ENCODE measurements at regions not wholly inside any gene's neighbourhood (a gene's known extent, or its start where the extent isn't known, plus 50 kb on each side); places are given as distances from the start of the nearest gene placed in this dataset.

DNA sequence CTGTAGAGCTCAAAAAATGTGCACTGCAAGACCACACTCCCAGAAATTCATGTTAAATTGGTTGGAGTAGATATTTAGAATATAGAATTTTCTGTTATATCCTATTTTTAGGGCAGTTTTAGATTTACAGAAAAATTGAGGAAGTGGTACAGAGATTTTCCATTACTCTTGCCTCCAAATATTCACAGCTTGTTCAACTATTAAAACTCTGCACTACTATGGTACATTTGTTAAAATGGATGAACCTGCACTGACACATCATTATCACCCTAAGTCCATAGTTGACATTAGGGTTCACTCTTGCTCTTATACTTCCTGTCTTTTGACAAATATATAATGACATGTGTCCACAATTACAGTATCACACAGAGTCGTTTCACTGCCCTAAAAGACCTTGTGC, 1724.5 kb downstream of the C4orf33 start:
- H3K27me3 ChIP-seq (ENCODE audit: control insufficient read depth, insufficient read depth, low read length): no peaks in the 10 kb centered on the region
- H3K9me3 ChIP-seq (ENCODE audit: control insufficient read depth, low read depth, low read length): no peaks in the 10 kb centered on the region
- 20% methylated on average over 1 of the region's 1 CpG for WGBS (ENCODE audit: insufficient coverage, low lambda C conversion rate)
- no peak for DNase-seq
- H3K27ac ChIP-seq (ENCODE audit: low read length): no peak overlapping the region
- H3K4me3 ChIP-seq (ENCODE audit: low read length): no peak overlapping the region
- no peaks in the 10 kb centered on the region for H3K4me1 ChIP-seq (ENCODE audit: control insufficient read depth, insufficient read depth, low read length)
- no peaks in the 10 kb centered on the region for H3K36me3 ChIP-seq (ENCODE audit: control insufficient read depth, insufficient read depth, low read length)

DNA sequence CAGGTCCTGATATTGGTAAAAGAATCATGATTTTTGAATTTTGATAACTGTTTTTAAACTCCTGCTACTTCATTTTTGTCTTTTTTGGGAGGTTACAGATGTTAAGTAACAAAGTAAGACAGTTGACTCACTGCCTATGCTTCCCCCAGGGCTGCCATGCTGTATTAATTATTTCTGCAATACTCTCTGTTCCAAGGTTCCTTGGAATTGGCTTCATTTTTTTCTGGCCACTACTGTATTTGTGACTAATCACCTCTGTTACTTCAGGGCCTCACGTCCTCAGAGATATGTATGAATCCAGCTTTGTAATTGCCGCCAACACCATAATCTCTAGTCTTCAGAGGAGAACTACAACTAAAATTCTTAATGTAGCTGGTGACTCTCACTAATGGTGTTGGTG, 1729.3 kb downstream of the C4orf33 start:
- no peak overlapping the region for H3K27ac ChIP-seq (ENCODE audit: low read length)
- H3K4me3 ChIP-seq (ENCODE audit: low read length): no peak overlapping the region
- no peaks in the 10 kb centered on the region for H3K27me3 ChIP-seq (ENCODE audit: control insufficient read depth, insufficient read depth, low read length)
- no peaks in the 10 kb centered on the region for H3K36me3 ChIP-seq (ENCODE audit: control insufficient read depth, insufficient read depth, low read length)
- DNase-seq: no peak
- WGBS (ENCODE audit: insufficient coverage, low lambda C conversion rate): no CpG with 5 or more reads among the region's 2 CpGs
- H3K9me3 ChIP-seq (ENCODE audit: control insufficient read depth, low read depth, low read length): no peaks in the 10 kb centered on the region
- no peaks in the 10 kb centered on the region for H3K4me1 ChIP-seq (ENCODE audit: control insufficient read depth, insufficient read depth, low read length)

DNA sequence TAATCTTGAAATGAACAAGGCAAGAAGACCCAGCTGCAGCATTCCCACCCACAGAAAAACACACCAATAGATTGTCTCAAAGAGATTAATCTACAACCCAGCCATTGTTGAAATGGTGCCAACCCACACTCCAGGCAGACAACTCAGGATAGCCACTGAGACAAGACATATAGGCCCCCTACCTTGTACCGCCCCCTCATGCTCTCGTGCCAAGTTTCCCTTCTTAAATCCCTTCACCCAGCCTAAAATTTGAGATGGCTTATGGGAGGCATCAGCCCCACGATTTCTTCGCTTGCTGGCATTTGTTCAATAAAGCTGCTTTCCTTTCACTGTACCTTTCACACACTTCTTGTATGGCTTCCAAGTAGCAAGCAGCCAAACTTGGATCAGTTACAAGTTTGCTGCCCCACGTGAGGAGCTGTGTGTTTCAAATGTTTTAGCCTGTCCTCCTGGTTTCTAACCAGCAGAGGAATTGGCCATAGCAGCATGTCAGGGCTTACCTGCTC, 1754.1 kb downstream of the C4orf33 start:
- WGBS (ENCODE audit: insufficient coverage, low lambda C conversion rate): 100% methylated on average over 2 of the region's 5 CpGs
- H3K36me3 ChIP-seq (ENCODE audit: control insufficient read depth, insufficient read depth, low read length): no peaks in the 10 kb centered on the region
- no peak for DNase-seq
- no peaks in the 10 kb centered on the region for H3K9me3 ChIP-seq (ENCODE audit: control insufficient read depth, low read depth, low read length)
- H3K27me3 ChIP-seq (ENCODE audit: control insufficient read depth, insufficient read depth, low read length): no peaks in the 10 kb centered on the region
- no peak overlapping the region for H3K27ac ChIP-seq (ENCODE audit: low read length)
- H3K4me3 ChIP-seq (ENCODE audit: low read length): no peak overlapping the region
- H3K4me1 ChIP-seq (ENCODE audit: control insufficient read depth, insufficient read depth, low read length): no peaks in the 10 kb centered on the region

DNA sequence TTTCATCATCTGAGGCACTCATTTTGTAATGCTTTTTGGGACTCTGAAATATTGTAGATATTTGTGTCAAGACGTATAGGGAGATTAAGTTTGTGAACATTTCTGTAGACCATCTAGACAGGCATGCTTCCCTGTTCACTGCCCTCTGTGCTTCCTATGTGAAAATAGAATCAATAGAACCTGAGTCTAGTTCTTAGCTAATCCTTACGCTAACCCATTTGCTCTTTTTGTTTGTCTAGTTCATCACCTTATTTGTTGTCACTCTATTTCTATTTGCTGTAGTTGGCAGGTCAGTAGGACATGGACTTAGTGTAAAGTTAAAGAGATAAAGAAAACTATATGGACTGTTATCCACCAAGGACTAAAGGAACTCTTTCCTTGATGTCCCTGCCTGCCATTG, 1755.2 kb downstream of the C4orf33 start:
- H3K27ac ChIP-seq (ENCODE audit: low read length): no peak overlapping the region
- 100% methylated on average over 1 of the region's 2 CpGs for WGBS (ENCODE audit: insufficient coverage, low lambda C conversion rate)
- H3K27me3 ChIP-seq (ENCODE audit: control insufficient read depth, insufficient read depth, low read length): no peaks in the 10 kb centered on the region
- no peak overlapping the region for H3K4me3 ChIP-seq (ENCODE audit: low read length)
- DNase-seq: no peak
- H3K9me3 ChIP-seq (ENCODE audit: control insufficient read depth, low read depth, low read length): no peaks in the 10 kb centered on the region
- no peaks in the 10 kb centered on the region for H3K36me3 ChIP-seq (ENCODE audit: control insufficient read depth, insufficient read depth, low read length)
- H3K4me1 ChIP-seq (ENCODE audit: control insufficient read depth, insufficient read depth, low read length): no peaks in the 10 kb centered on the region

DNA sequence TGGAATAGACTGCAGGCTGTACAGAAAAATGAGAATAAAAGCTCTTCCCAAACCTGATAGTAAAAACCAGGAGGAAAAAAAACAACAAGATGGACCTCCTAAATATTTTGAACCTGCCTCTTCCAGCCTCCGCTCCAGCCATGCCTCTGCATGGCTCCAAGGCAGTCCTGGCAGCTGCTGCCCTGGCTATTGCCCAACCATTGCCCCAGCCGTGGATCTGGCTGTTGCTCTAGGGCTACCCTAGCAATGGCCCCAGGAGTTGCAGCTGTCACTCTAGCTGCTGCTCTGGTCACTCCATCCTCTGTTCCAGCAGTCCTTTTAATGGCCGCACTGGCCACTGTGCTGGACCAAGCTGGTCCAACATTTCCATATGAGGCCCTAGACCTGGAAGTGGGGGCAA, 1756.0 kb downstream of the C4orf33 start:
- Histone ChIP-seq H3K9me3 (ENCODE audit: control insufficient read depth, low read depth, low read length) (no peaks in the 10 kb centered on the region), H3K4me3 (ENCODE audit: low read length) (no peak overlapping the region), H3K36me3 (ENCODE audit: control insufficient read depth, insufficient read depth, low read length) (no peaks in the 10 kb centered on the region), H3K27me3 (ENCODE audit: control insufficient read depth, insufficient read depth, low read length) (no peaks in the 10 kb centered on the region), H3K4me1 (ENCODE audit: control insufficient read depth, insufficient read depth, low read length) (no peaks in the 10 kb centered on the region), H3K27ac (ENCODE audit: low read length) (no peak overlapping the region)
- no CpG with 5 or more reads among the region's 3 CpGs for WGBS (ENCODE audit: insufficient coverage, low lambda C conversion rate)
- no peak for DNase-seq

DNA sequence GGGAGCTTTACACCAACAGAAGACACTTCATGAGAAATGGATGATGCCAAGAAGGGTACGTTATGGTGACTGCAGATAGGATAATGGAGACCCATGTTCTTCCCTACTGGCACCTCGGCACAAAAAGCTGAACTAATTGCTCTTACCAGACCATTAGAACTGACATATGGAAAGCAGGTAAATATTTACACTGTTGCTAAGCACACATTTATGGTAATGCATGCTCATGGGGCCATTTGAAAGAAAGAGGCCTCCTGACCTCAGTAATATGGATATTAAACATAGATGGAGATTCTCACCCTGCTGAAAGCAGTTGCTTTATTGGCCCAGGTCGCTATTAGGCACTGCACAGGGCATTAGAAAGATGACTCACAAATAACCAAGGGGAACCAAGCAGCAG, 1759.6 kb downstream of the C4orf33 start:
- Histone ChIP-seq H3K9me3 (ENCODE audit: control insufficient read depth, low read depth, low read length) (no peaks in the 10 kb centered on the region), H3K27ac (ENCODE audit: low read length) (no peak overlapping the region), H3K27me3 (ENCODE audit: control insufficient read depth, insufficient read depth, low read length) (no peaks in the 10 kb centered on the region), H3K36me3 (ENCODE audit: control insufficient read depth, insufficient read depth, low read length) (no peaks in the 10 kb centered on the region), H3K4me3 (ENCODE audit: low read length) (no peak overlapping the region), H3K4me1 (ENCODE audit: control insufficient read depth, insufficient read depth, low read length) (no peaks in the 10 kb centered on the region)
- no CpG with 5 or more reads among the region's 3 CpGs for WGBS (ENCODE audit: insufficient coverage, low lambda C conversion rate)
- DNase-seq: peak in 1 of 2 donors; percentile 3

DNA sequence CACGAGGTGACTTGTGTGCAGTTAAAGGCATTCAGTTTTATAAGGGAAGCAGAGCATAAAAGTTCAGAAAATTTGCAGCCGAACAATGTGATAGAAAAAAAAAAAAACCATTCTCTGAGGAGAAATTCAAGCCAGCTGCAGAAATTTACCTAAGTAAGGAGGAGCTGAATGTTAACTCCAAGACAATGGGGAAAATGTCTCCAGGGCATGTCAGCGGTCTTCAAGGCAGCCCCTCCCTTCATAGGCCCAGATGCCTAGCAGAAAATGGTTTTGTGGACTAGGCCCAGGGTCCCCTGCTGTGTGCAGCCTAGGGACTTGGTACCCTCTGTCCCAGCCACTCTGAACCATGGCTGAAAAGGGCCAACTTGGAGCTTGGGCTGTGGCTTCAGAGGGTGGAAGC, 1764.0 kb downstream of the C4orf33 start:
- Histone ChIP-seq H3K9me3 (ENCODE audit: control insufficient read depth, low read depth, low read length) (no peaks in the 10 kb centered on the region), H3K27me3 (ENCODE audit: control insufficient read depth, insufficient read depth, low read length) (no peaks in the 10 kb centered on the region), H3K27ac (ENCODE audit: low read length) (no peak overlapping the region), H3K4me1 (ENCODE audit: control insufficient read depth, insufficient read depth, low read length) (no peaks in the 10 kb centered on the region), H3K36me3 (ENCODE audit: control insufficient read depth, insufficient read depth, low read length) (no peaks in the 10 kb centered on the region), H3K4me3 (ENCODE audit: low read length) (no peak overlapping the region)
- no CpG with 5 or more reads among the region's 3 CpGs for WGBS (ENCODE audit: insufficient coverage, low lambda C conversion rate)
- no peak for DNase-seq

DNA sequence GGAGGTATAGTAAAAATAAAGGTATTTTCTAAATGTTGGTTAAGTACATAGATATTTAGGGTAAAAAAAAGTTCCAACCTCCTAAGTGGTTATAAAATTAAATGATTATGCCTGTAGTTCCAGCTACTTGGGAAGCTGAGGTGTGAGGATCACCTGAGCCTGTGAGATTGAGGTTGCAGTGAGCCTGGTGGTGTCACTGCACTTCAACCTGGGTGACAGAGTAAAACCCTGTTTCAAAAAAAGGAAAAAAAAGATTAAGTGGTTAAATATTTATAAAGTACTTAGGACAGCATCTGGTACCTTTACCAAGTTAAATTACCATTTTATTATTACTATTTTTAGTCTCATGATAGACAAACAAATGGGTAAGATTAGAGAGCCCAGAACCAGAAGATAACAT, 1801.0 kb downstream of the C4orf33 start:
- Histone ChIP-seq H3K27me3 (ENCODE audit: control insufficient read depth, insufficient read depth, low read length) (no peaks in the 10 kb centered on the region), H3K36me3 (ENCODE audit: control insufficient read depth, insufficient read depth, low read length) (no peaks in the 10 kb centered on the region), H3K4me1 (ENCODE audit: control insufficient read depth, insufficient read depth, low read length) (no peaks in the 10 kb centered on the region), H3K27ac (ENCODE audit: low read length) (no peak overlapping the region), H3K4me3 (ENCODE audit: low read length) (no peak overlapping the region), H3K9me3 (ENCODE audit: control insufficient read depth, low read depth, low read length) (no peaks in the 10 kb centered on the region)
- DNase-seq: no peak

DNA sequence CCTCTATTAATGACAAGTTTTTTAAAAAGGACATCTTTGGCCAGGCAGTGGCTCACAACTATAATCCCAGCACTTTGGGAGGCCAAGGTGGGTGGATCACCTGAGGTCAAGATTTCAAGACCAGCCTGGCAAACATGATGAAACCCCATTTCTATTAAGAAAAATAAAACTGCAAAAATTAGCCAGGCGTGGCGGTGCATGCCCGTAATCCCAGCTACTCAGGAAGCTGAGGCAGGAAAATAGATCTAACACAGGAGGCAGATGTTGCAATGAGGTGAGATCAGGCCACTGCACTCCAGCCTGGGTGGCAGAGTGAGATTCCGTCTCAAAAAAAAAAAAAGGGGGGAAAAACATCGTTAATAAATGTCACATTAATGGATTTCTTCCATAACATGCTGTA, 1805.4 kb downstream of the C4orf33 start:
- no peak overlapping the region for H3K4me3 ChIP-seq (ENCODE audit: low read length)
- no peaks in the 10 kb centered on the region for H3K4me1 ChIP-seq (ENCODE audit: control insufficient read depth, insufficient read depth, low read length)
- no CpG with 5 or more reads among the region's 5 CpGs for WGBS (ENCODE audit: insufficient coverage, low lambda C conversion rate)

DNA sequence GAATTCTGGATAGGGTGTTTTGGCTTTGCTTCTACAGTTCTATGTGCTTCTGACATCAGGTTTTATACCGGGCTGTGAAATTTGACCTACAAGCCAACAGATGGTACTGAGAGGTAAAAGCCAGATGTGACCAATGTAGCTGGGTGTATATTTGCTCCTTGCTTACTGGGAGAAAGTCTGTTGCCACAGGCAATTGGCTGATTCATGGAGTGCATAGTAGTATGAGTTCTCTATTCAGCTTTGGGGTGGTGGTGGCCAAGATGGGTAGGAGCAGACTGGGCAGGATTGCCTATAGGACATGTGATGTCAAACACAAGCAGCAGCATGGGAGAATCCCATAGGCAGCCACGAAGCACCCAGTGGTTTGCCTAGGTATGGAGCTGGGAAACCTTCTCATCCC, 1827.0 kb downstream of the C4orf33 start:
- no peaks in the 10 kb centered on the region for H3K4me1 ChIP-seq (ENCODE audit: control insufficient read depth, insufficient read depth, low read length)
- H3K36me3 ChIP-seq (ENCODE audit: control insufficient read depth, insufficient read depth, low read length): no peaks in the 10 kb centered on the region
- peaks cover under 1% of the 10 kb centered on the region for H3K9me3 ChIP-seq (ENCODE audit: control insufficient read depth, low read depth, low read length)
- no peaks in the 10 kb centered on the region for H3K27me3 ChIP-seq (ENCODE audit: control insufficient read depth, insufficient read depth, low read length)
- H3K27ac ChIP-seq (ENCODE audit: low read length): no peak overlapping the region
- H3K4me3 ChIP-seq (ENCODE audit: low read length): no peak overlapping the region
- no CpG with 5 or more reads among the region's 2 CpGs for WGBS (ENCODE audit: insufficient coverage, low lambda C conversion rate)
- DNase-seq: no peak

More for the DNA sequence above, 1805.4 kb downstream of the C4orf33 start:
- Histone ChIP-seq H3K9me3 (ENCODE audit: control insufficient read depth, low read depth, low read length) (no peaks in the 10 kb centered on the region), H3K36me3 (ENCODE audit: control insufficient read depth, insufficient read depth, low read length) (no peaks in the 10 kb centered on the region), H3K27ac (ENCODE audit: low read length) (no peak overlapping the region), H3K27me3 (ENCODE audit: control insufficient read depth, insufficient read depth, low read length) (no peaks in the 10 kb centered on the region)
- DNase-seq: no peak

DNA sequence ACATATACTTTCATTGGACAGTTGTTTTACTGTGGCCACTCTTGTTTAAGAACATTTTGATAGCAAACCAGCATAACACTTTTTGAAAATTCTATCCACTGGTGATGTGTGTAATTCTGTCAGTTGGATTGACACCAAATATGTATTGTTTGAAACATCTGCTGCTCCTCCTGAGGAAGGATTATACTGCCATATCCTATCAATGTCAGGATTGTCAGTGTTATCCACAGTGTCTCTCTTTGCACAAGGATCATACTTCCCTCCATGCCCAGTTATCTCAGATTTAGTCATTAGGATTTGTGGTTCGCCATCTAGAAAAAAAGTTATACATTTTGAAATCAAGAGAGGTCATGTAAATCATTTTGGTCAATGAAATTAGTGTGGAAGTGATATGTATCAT, 1859.6 kb downstream of the C4orf33 start:
- Histone ChIP-seq H3K9me3 (ENCODE audit: control insufficient read depth, low read depth, low read length) (no peaks in the 10 kb centered on the region), H3K27ac (ENCODE audit: low read length) (no peak overlapping the region), H3K4me3 (ENCODE audit: low read length) (no peak overlapping the region), H3K36me3 (ENCODE audit: control insufficient read depth, insufficient read depth, low read length) (no peaks in the 10 kb centered on the region), H3K4me1 (ENCODE audit: control insufficient read depth, insufficient read depth, low read length) (no peaks in the 10 kb centered on the region), H3K27me3 (ENCODE audit: control insufficient read depth, insufficient read depth, low read length) (no peaks in the 10 kb centered on the region)
- WGBS (ENCODE audit: insufficient coverage, low lambda C conversion rate): no CpG with 5 or more reads among the region's 1 CpG
- no peak for DNase-seq
